Upper lobe of left lung (tissue), 4 donors: ENCODE measurements at regions not wholly inside any gene's neighbourhood (a gene's known extent, or its start where the extent isn't known, plus 50 kb on each side); places are given as distances from the start of the nearest gene placed in this dataset.

Experiments used
- EP300 ChIP-seq, 4 donors: sonication (generic); formaldehyde crosslinking; IDR thresholded peaks; one replicate each; pipeline ENCODE4 v1.5.1; 2017; ENCODE audit warnings: antibody characterized with exemption in 4 of 4, control low read depth in 2 of 4
- POLR2A ChIP-seq, 4 donors: fragments of 450-650 bp; IDR thresholded peaks; one replicate each; pipeline ENCODE4 v1.5.1; 2016 to 2017; ENCODE audit warnings: antibody characterized with exemption in 4 of 4, mild to moderate bottlenecking in 2 of 4
- POLR2AphosphoS5 ChIP-seq, 2 donors: sonication (generic); formaldehyde crosslinking; IDR thresholded peaks; one replicate each; pipeline ENCODE4 v1.5.1; 2017; ENCODE audit warnings: antibody characterized with exemption in 2 of 2
- TF ChIP-seq, protein P1 (sequence below), 6 experiments: fragments of 450-650 bp in 4 of 6; fragments of 200-600 bp in 2 of 6; sonication (generic) in 2 of 6; IDR thresholded peaks; one replicate each; pipeline ENCODE4 v1.5.1; 2016 to 2019; ENCODE audit warnings: antibody characterized with exemption in 6 of 6

DNA sequence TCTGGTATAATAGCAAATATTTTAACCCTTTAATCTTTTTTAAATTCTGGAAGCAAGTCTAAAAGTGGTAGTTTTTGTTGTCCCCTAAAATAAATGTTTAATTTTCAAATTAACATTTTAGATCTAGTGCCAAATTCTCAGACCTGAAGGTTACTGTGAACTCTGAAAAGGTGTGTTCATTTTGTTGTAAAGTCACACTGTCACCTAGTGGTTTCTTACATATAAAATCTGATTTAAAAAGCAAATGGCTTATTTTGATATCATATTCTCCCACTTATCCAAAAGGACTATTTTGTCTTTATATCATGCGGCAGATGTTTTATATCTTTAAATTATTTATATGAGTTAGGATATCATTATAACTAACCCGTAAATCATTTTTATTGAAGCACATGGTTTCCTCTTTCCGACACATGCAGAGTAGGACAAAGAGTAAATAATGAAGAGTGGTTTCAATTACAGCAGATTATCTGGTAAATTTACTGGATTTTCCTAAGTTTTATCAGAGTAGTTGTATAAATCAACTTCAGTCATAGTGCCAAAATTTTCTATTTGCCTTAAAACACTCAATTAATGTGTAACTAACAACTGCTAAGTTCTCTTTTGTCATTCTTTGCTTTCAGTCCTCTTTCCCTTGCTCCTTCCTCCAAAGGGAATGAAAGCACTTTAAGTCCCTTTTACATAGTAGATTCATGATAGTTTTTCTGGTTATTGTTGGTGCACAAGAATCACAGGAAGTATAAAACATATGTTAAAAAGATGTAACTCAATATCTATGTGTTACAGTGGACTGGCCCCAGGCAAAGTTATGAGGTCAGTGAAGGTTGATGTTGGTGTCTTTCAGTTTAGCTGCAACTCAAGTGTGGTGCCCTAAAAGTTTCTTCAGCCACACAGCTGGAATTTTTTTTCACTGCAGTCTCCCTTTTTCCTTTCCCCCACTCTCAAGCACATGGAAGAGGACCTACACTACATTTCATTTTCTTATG lies 189.6 kb downstream of the COX7C start:
- TF ChIP-seq, protein P1, sequence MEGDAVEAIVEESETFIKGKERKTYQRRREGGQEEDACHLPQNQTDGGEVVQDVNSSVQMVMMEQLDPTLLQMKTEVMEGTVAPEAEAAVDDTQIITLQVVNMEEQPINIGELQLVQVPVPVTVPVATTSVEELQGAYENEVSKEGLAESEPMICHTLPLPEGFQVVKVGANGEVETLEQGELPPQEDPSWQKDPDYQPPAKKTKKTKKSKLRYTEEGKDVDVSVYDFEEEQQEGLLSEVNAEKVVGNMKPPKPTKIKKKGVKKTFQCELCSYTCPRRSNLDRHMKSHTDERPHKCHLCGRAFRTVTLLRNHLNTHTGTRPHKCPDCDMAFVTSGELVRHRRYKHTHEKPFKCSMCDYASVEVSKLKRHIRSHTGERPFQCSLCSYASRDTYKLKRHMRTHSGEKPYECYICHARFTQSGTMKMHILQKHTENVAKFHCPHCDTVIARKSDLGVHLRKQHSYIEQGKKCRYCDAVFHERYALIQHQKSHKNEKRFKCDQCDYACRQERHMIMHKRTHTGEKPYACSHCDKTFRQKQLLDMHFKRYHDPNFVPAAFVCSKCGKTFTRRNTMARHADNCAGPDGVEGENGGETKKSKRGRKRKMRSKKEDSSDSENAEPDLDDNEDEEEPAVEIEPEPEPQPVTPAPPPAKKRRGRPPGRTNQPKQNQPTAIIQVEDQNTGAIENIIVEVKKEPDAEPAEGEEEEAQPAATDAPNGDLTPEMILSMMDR (IDR thresholded peaks at IDR 0.05), result no peak
- TF ChIP-seq POLR2A (IDR thresholded peaks at IDR 0.05) (no peak), POLR2AphosphoS5 (IDR thresholded peaks at IDR 0.05) (no peak), EP300 (IDR thresholded peaks at IDR 0.05) (no peak)
